ENCODE measurements at regions not wholly inside any gene's neighbourhood (a gene's known extent, or its start where the extent isn't known, plus 50 kb on each side); places are given as distances from the start of the nearest gene placed in this dataset.

GRCh38 chr6:40325791-40326190, 261.4 kb downstream of the LRFN2 start:
- TF ChIP-seq CTCF (IDR thresholded peaks at IDR 0.05) (no peak), POLR2A (IDR thresholded peaks at IDR 0.05) (no peak)

Data from sigmoid colon (tissue), 3 donors.